BE2C (cell line): ENCODE measurements at regions not wholly inside any gene's neighbourhood (a gene's known extent, or its start where the extent isn't known, plus 50 kb on each side); places are given as distances from the start of the nearest gene placed in this dataset.
"Not testable (repeated sequence)": the region's sequence is repeated elsewhere in the genome, so short reads cannot be mapped to it uniquely, and the experiment has no call there.

ENCODE experiments used
- DNase-seq: peaks from one replicate; pipeline ENCODE4 v3.0.0-alpha.2; 2020
- H3K27me3 ChIP-seq: fragments of 250-450 bp; sonication (Bioruptor Pico); 2 replicates; pipeline ENCODE4 v1.5.1; 2020; ENCODE audit warnings: mild to moderate bottlenecking
- H3K36me3 ChIP-seq: fragments of 250-450 bp; sonication (Bioruptor Pico); 2 replicates; pipeline ENCODE4 v1.5.1; 2020; ENCODE audit warnings: mild to moderate bottlenecking
- H3K4me1 ChIP-seq: fragments of 250-450 bp; sonication (Bioruptor Pico); 2 replicates; pipeline ENCODE4 v1.5.1; 2020
- H3K4me3 ChIP-seq: 2 replicates; pipeline ENCODE4 v1.5.1; 2011; ENCODE audit warnings: low read depth, low read length
- H3K9me3 ChIP-seq: fragments of 250-450 bp; sonication (Bioruptor Pico); 2 replicates; pipeline ENCODE4 v1.5.1; 2020
- CTCF ChIP-seq: IDR thresholded peaks from 2 replicates; pipeline ENCODE4 v1.5.1; 2012; ENCODE audit warnings: mild to moderate bottlenecking, low read depth, low read length

GRCh38 chr20:26373066-26373465, 676.4 kb upstream of the ZNF337 start:
- not testable (repeated sequence) for H3K27me3 ChIP-seq, H3K4me3 ChIP-seq, DNase-seq, H3K36me3 ChIP-seq, H3K4me1 ChIP-seq, H3K9me3 ChIP-seq

GRCh38 chr20:26354511-26354910, 657.9 kb upstream of the ZNF337 start:
- no peak for DNase-seq
- Histone ChIP-seq H3K27me3 (peaks cover 17% of the 10 kb centered on the region), H3K9me3 (no peaks in the 10 kb centered on the region), H3K36me3 (no peaks in the 10 kb centered on the region), H3K4me1 (no peaks in the 10 kb centered on the region), H3K4me3 (no peak overlapping the region)
- no peak for TF ChIP-seq CTCF

- Histone ChIP-seq H3K4me1 (no peaks in the 10 kb centered on the region), H3K27me3 (peaks cover 14% of the 10 kb centered on the region), H3K4me3 (no peak overlapping the region), H3K9me3 (no peaks in the 10 kb centered on the region), H3K36me3 (no peaks in the 10 kb centered on the region)
- TF ChIP-seq CTCF: no peak
- DNase-seq: no peak
Measured at GRCh38 chr20:26347396-26347795, 650.7 kb upstream of the ZNF337 start.

- H3K4me1 ChIP-seq, H3K27me3 ChIP-seq, H3K36me3 ChIP-seq, H3K9me3 ChIP-seq, DNase-seq, H3K4me3 ChIP-seq: not testable (repeated sequence)
Measured at GRCh38 chr20:26340460-26341065, 643.9 kb upstream of the ZNF337 start.

- no peaks in the 10 kb centered on the region for H3K27me3 ChIP-seq
Measured at GRCh38 chr20:26324177-26324576, 627.5 kb upstream of the ZNF337 start.

GRCh38 chr20:26315054-26315453, 618.4 kb upstream of the ZNF337 start:
- H3K27me3 ChIP-seq: no peaks in the 10 kb centered on the region
- no peak for DNase-seq
- TF ChIP-seq CTCF: no peak
- no peaks in the 10 kb centered on the region for H3K4me1 ChIP-seq
- no peak overlapping the region for H3K4me3 ChIP-seq
- H3K36me3 ChIP-seq: no peaks in the 10 kb centered on the region
- H3K9me3 ChIP-seq: no peaks in the 10 kb centered on the region

More at GRCh38 chr20:26324177-26324576, 627.5 kb upstream of the ZNF337 start:
- Histone ChIP-seq H3K4me1 (no peaks in the 10 kb centered on the region), H3K9me3 (no peaks in the 10 kb centered on the region), H3K36me3 (no peaks in the 10 kb centered on the region), H3K4me3 (no peak overlapping the region)
- no peak for TF ChIP-seq CTCF
- DNase-seq: no peak

- H3K36me3 ChIP-seq, H3K9me3 ChIP-seq, H3K4me1 ChIP-seq, DNase-seq, H3K27me3 ChIP-seq, H3K4me3 ChIP-seq: not testable (repeated sequence)
Measured at GRCh38 chr20:26309720-26310119, 613.1 kb upstream of the ZNF337 start.

- TF ChIP-seq CTCF: no peak
- no peak overlapping the region for H3K4me3 ChIP-seq
- H3K4me1 ChIP-seq: no peaks in the 10 kb centered on the region
- no peak for DNase-seq
- H3K36me3 ChIP-seq: no peaks in the 10 kb centered on the region
- H3K27me3 ChIP-seq: no peaks in the 10 kb centered on the region
- no peaks in the 10 kb centered on the region for H3K9me3 ChIP-seq
Measured at GRCh38 chr20:26308961-26309360, 612.3 kb upstream of the ZNF337 start.
